ENCODE measurements at regions not wholly inside any gene's neighbourhood (a gene's known extent, or its start where the extent isn't known, plus 50 kb on each side); places are given as distances from the start of the nearest gene placed in this dataset.

GRCh38 chr2:176502619-176503018 lies 233.4 kb downstream of the MTX2 start:
- no peak for DNase-seq (ENCODE audit: low read depth in 2 of 2)

GRCh38 chr2:176503776-176504175 lies 234.5 kb downstream of the MTX2 start:
- no peak for DNase-seq (ENCODE audit: low read depth in 2 of 2)

DNA sequence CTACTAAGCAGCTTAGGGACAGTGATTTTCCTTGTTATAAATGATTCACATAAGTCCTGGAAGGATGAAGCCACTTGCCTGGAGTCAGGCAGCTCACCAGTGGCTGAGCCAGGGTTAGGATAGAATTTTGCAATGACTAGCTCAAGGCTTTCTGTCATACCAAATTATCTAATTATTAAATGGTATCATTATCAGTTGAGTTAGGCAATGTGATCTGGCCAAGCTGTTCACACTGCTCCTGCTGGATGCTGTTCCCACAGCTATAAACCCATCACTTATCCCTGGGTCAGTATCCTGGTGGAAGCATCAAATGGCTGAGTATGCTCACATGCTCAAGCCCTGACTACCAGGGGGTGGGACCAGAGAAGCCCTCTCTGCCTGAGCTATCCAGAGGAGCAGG lies 235.2 kb downstream of the MTX2 start:
- DNase-seq (ENCODE audit: low read depth in 2 of 2), result no peak

DNA sequence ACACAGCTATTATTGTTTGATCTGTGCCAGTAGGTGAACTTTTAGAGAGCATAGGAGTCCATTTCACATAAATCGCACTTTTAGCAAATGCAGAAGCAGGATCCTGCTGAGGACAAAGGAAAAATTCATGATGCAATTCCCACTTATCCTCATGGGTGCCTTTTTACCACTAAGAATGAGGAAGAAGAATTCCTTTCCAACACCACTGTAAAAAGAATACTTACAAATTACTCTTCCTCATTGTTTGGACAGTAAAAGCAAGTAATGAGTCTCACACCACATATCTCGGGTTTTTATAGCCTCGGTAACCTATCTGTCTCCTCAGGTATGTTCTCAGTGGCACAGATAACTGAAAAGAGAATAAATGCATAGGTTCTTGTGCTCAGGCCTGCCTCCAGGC lies 238.5 kb downstream of the MTX2 start:
- DNase-seq (ENCODE audit: low read depth in 2 of 2), result no peak

GRCh38 chr2:176508374-176508773 lies 239.1 kb downstream of the MTX2 start:
- DNase-seq (ENCODE audit: low read depth in 2 of 2), result no peak

DNA sequence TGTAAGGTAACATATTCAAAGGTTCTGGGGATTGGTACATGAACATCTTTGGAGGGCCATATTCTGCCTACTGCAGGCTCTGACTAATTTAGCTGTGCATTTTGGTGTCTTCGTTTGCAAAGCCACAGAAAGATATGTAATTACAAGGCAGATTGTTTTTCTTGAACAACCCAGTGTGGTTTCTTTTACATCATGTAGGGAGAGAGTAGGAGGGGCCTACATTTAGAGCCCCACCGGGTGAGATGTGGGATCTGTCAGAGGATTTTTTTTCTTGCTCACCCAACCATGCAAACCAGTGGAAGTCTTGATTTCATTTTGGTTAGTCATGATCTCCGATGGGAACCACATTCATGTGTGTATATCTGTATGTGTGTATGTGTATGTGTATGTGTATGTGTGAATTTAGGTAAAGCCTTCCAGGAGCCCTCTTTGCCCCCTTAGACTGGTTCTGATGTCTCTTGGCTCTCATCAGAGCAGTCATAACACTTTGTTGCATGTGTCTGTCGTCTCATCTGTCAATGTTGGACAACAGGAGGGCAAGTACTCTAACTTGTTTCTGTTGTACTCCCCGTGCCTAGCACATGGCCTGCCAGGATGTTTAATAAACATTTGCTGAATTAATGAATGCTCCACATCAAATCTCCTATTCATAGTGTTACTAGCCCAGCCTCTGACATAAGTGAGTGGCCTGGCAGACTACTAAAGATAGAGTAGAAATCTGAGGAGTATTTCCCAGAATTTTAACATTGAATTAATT lies 239.9 kb downstream of the MTX2 start:
- DNase-seq (ENCODE audit: low read depth in 2 of 2), result no peak

GRCh38 chr2:176514276-176514675 lies 245.0 kb downstream of the MTX2 start:
- DNase-seq (ENCODE audit: low read depth in 2 of 2), result no peak

- DNase-seq (ENCODE audit: low read depth in 2 of 2), result no peak
Observed at GRCh38 chr2:176514805-176515500, 245.7 kb downstream of the MTX2 start.

DNA sequence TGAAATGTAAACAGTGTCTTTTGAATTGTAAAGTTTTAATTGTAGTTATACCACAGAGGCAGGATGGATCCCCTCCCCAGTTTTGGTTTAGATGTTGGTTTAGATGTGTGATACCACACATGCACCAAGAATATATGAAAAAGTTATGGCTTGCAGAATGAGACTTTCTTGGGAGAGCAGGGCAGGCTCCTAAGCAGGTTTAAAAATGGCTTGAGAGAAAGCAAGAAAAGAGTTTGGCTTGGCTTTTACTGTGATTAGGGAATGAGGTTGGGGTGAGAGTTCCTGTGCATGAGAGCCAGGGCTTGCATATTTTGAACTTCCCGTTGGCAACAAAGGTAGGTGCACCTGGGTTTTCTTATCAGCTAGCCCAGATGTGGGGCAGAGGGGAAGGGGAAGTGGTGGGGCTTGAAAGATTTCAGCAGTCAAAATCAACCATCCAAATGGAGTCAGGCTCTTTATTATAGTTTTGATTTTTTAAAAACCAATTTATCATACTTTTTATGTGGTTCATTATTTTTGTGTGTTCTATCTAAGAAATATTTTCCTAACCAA lies 246.9 kb downstream of the MTX2 start:
- no peak for DNase-seq (ENCODE audit: low read depth in 2 of 2)

DNA sequence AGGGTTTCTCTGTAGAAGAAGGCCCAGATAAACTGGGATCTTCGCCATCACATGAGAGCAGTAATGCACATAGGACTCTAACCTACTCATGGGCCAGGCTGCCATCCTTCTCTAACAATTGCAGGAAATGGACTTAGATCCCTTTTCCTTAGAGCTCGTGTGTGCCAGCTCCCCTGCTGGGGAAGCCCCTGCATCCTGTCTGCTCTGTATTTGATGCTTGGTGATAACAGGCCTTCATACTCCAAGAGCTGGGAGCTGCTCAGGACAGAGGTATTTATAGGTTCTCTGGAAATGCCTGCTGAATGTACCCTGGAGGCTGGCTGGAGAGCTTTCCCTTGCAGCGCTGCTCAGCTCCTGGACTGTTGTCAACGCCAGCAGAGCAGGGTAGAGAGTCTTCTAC lies 249.6 kb downstream of the MTX2 start:
- no peak for DNase-seq (ENCODE audit: low read depth in 2 of 2)

GRCh38 chr2:176521878-176522670 lies 252.8 kb downstream of the MTX2 start:
- DNase-seq (ENCODE audit: low read depth in 2 of 2), result no peak

DNA sequence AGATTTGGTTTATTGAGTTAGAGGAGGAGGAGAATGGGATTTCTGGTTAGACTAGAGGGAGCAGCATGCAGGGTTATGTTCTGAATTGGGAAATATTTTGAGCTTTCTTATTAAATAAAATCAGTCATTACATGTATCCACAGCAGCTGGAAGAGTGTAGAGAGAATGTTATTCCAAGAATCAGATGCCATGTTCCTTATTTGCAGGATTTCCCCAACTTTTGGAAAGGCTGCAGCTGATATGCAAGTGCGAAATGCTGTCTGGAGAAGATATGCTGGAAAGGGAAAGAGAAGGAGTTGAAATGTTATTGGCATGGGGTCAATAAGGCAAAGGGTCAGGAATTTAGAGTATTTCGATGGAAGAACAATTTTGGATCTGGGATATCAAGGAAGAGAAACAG lies 255.8 kb downstream of the MTX2 start:
- DNase-seq (ENCODE audit: low read depth in 2 of 2), result no peak

- no peak for DNase-seq (ENCODE audit: low read depth in 2 of 2)
Observed at GRCh38 chr2:176526995-176527901, 258.0 kb downstream of the MTX2 start.

DNA sequence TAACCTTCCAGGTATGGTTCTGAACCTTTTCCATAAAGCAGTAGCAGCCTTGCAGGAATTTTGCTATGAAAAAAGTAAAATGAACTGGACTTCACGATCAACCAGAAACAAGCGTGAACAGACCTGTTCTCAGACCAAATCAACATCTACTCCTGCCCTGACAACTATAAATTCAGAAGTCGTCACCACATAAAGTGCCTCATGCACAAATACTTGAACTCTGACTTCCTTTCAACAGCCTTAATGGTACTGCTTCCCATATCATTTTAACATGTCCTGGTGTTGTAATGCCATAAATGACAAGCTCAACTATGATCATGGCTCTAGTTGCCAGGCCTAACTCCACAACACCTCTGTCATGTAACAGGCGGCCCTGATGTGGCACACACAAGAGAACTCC lies 262.4 kb downstream of the MTX2 start:
- DNase-seq (ENCODE audit: low read depth in 2 of 2), result no peak

GRCh38 chr2:176533505-176534193 lies 264.4 kb downstream of the MTX2 start:
- no peak for DNase-seq (ENCODE audit: low read depth in 2 of 2)

DNA sequence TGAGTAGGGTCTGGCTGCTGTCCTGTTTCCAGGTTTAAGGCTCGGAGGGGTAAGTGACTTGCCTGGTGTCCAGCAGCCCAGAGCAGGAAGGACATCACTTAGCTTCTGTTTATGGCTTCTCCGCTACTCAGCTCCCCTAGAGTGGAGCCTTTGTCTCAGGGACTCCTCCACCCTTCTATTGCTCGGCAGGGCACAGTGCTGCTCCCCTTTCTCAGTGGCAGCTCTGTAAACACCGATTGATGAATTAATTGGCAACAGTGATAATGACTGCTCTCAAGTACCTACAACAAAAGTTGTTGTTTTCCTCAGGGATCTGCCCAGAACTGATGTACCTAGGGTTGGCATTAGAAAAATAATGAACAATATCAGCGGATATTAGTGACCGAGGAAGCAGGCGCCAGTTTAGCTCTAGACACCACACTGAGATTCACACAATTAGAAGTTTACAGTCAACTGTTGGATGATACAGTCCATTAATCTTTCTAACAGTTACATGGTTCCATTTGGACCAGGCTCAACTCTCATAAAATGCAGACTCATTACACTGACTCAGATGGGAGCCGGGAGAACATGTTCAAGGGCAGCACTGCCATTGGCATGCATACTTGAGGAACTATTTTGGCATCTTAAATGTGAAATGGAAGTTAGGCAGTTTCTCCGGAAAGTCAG lies 265.7 kb downstream of the MTX2 start:
- DNase-seq (ENCODE audit: low read depth in 2 of 2), result no peak

GRCh38 chr2:176535467-176536113 lies 266.3 kb downstream of the MTX2 start:
- DNase-seq (ENCODE audit: low read depth in 2 of 2), result no peak

DNA sequence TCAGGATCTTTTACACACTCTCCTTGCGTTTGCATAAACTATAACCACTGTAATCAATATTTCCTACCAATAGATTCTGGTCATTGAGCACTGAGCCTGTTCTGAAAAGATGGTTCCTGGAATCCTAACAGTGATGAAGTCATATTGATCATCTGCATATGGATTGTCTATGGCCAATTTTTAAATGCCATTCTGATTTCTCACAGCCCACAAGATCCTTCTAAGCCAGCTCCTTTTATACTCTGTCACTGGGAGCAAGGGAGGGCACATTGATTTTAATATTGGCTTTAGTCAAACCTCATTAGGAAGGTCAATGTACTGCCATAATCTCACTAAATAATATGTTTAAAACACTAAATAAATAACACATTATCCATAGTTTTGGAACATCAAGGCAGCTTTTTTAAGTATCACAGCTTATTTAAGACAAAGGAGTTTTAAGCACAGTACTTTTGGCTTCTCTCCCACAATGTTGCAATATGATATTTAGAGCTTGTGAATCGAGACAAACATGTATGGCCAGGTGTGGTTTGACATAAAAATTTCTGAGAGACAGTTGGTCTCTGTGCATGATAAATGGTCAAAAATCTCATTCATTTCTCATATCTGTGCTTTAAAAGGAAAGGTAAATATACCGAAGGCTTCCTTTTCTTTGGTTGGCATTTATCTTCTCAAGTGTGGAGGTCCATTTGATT lies 267.3 kb downstream of the MTX2 start:
- no peak for DNase-seq (ENCODE audit: low read depth in 2 of 2)

DNA sequence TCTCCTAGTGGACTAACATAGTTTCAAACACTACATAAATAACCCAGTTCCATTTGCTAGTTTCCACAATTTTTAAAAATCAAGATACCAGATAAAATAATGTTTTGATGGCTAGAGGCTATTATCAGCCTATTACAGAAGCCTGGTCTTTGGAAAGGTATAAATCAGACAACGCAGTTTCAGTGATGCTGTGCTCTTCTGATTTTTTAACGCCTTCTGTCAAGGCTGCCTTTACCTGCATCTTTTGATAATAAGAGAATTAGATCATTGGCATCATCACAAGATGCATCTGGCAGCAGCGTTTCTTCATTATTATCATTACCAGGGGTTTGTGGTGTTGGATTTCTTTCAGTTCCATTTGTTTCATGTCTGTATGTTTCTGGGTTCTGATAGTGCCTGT lies 268.7 kb downstream of the MTX2 start:
- no peak for DNase-seq (ENCODE audit: low read depth in 2 of 2)

Measured in stimulated activated CD4-positive, alpha-beta T cell treated with anti-CD3 and anti-CD28 coated beads, Interleukin-12 subunit alpha, Interleukin-12 subunit beta, amount 100 ng/mL, for 24 hours (primary cell).